PC-9 (cell line): ENCODE measurements at regions not wholly inside any gene's neighbourhood (a gene's known extent, or its start where the extent isn't known, plus 50 kb on each side); places are given as distances from the start of the nearest gene placed in this dataset.

ENCODE experiments used
- BruUV-seq: library from RNA; stranded (reverse); fragments of 400-500 nt; replicated peaks from 2 replicates; lab custom pipeline; 2021; lab: Mats Ljungman, UMichigan
- CTCF ChIA-PET: fragments of 300-600 bp; sonication (Branson Sonifier 250); formaldehyde crosslinking; loops from one replicate; lab custom pipeline; 2022; ENCODE audit warnings: antibody characterized with exemption; lab: Charles Lee
- POLR2A ChIA-PET: fragments of 300-600 bp; sonication (Branson Sonifier 250); formaldehyde crosslinking; loops from one replicate; lab custom pipeline; 2022; ENCODE audit warnings: antibody characterized with exemption; ENCODE audit not compliant: unreplicated experiment; lab: Charles Lee
- DNase-seq, 2 experiments: peaks; one replicate each; pipeline versions ENCODE4 v3.0.0 to v3.0.0-alpha.2; 2015 to 2022; ENCODE audit warnings: mixed read lengths in 1 of 2
- H2AFZ ChIP-seq: fragments of 200-600 bp; sonication (generic); 2 replicates; pipeline ENCODE4 v1.8.1; 2017; ENCODE audit warnings: antibody characterized with exemption
- H3F3A ChIP-seq: fragments of 200-600 bp; sonication (generic); 2 replicates; pipeline ENCODE4 v1.8.1; 2017; ENCODE audit warnings: antibody characterized with exemption, mild to moderate bottlenecking, low read depth; ENCODE audit not compliant: insufficient read depth
- H3K27ac ChIP-seq: fragments of 200-600 bp; sonication (generic); 2 replicates; pipeline ENCODE4 v1.6.1; 2016; ENCODE audit warnings: mixed run types
- H3K27me3 ChIP-seq: fragments of 200-600 bp; sonication (generic); 2 replicates; pipeline ENCODE4 v1.6.1; 2016; ENCODE audit warnings: low read depth, mixed run types; ENCODE audit not compliant: insufficient read depth
- H3K36me3 ChIP-seq: fragments of 200-600 bp; sonication (generic); 2 replicates; pipeline ENCODE4 v1.6.1; 2016; ENCODE audit warnings: low read depth, mixed run types
- H3K4me1 ChIP-seq: fragments of 200-600 bp; sonication (generic); replicated peaks from 2 replicates; pipeline ENCODE4 v1.6.1; 2016; ENCODE audit warnings: mixed run types; ENCODE audit not compliant: insufficient read depth
- H3K4me2 ChIP-seq: fragments of 200-600 bp; sonication (generic); 2 replicates; pipeline ENCODE4 v1.6.1; 2017; ENCODE audit warnings: mixed run types
- H3K4me3 ChIP-seq: fragments of 200-600 bp; sonication (generic); 2 replicates; pipeline ENCODE4 v1.6.1; 2016; ENCODE audit warnings: mixed run types
- H3K79me2 ChIP-seq: fragments of 200-600 bp; sonication (generic); 2 replicates; pipeline ENCODE4 v1.6.1; 2017; ENCODE audit warnings: low read depth, mixed run types
- H3K9me2 ChIP-seq: fragments of 200-600 bp; sonication (generic); 2 replicates; pipeline ENCODE4 v1.8.1; 2017; ENCODE audit warnings: mild to moderate bottlenecking; ENCODE audit not compliant: insufficient read depth
- H3K9me3 ChIP-seq: fragments of 200-600 bp; sonication (generic); 2 replicates; pipeline ENCODE4 v1.8.1; 2016; ENCODE audit warnings: low read depth; ENCODE audit not compliant: insufficient read depth
- H4K20me1 ChIP-seq: fragments of 200-600 bp; sonication (generic); 2 replicates; pipeline ENCODE4 v1.8.1; 2017; ENCODE audit not compliant: insufficient read depth
- CTCF ChIP-seq: fragments of 200-600 bp; sonication (generic); conservative IDR thresholded peaks from 2 replicates; pipeline ENCODE4 v1.6.1; 2017; ENCODE audit warnings: mixed run types, antibody characterized with exemption, mild to moderate bottlenecking, moderate library complexity
- EZH2 ChIP-seq: fragments of 200-600 bp; sonication (generic); IDR thresholded peaks from 2 replicates; pipeline ENCODE4 v1.8.0; 2017; ENCODE audit warnings: antibody characterized with exemption, low read depth
- intact Hi-C: fragments of 100-400 bp; cut with micrococcal nuclease; formaldehyde crosslinking; loops from one replicate; pipeline ENCODE4 v1.10.0; 2022; ENCODE audit not compliant: unreplicated experiment

- peaks cover 18% of the 10 kb centered on the region for H3K4me1 ChIP-seq
- H3K27ac ChIP-seq: peak overlapping the region; percentile 64
- H2AFZ ChIP-seq: peak overlapping the region; percentile 66
- H4K20me1 ChIP-seq: no peaks in the 10 kb centered on the region
- no peaks in the 10 kb centered on the region for H3K36me3 ChIP-seq
- ChIA-PET POLR2A (interaction anchor here (0.6 to 4.5 kb wide), 12 partner anchors 13 to 1680 kb away, joined by 3 to 64 read pairs (median 7); a partner anchor contains a TSS), CTCF (interaction anchor here (0.6 to 1.9 kb wide), 2 partner anchors 83 to 89 kb away, joined by 5 to 18 read pairs; a partner anchor contains a TSS)
- H3K4me2 ChIP-seq: peak overlapping the region; percentile 60
- H3F3A ChIP-seq: peaks cover 28% of the 10 kb centered on the region; the same call in 1 of the 2 replicates
- no peaks in the 10 kb centered on the region for H3K9me2 ChIP-seq
- no TSS peak for BruUV-seq
- H3K9me3 ChIP-seq: no peaks in the 10 kb centered on the region; the same call in 1 of the 2 replicates
- H3K79me2 ChIP-seq: peaks cover 7% of the 10 kb centered on the region; the same call in 1 of the 2 replicates
- no peaks in the 10 kb centered on the region for H3K27me3 ChIP-seq
- no peak for DNase-seq
- no peak for TF ChIP-seq EZH2
- intact Hi-C loops: no loop called here
- peak overlapping the region; percentile 56; the same call in 1 of the 2 replicates for H3K4me3 ChIP-seq
These were observed 105.2 kb downstream of the OR2B2 start for GRCh38 chr6:27806981-27807440.

- Histone ChIP-seq H2AFZ (no peak overlapping the region), H3K9me2 (no peaks in the 10 kb centered on the region), H3K79me2 (no peaks in the 10 kb centered on the region), H3K4me3 (no peak overlapping the region), H4K20me1 (no peaks in the 10 kb centered on the region), H3K9me3 (no peaks in the 10 kb centered on the region; the same call in 1 of the 2 replicates), H3F3A (peaks cover 25% of the 10 kb centered on the region; the same call in 1 of the 2 replicates), H3K27ac (no peak overlapping the region), H3K4me2 (no peak overlapping the region), H3K4me1 (peaks cover 7% of the 10 kb centered on the region), H3K36me3 (no peaks in the 10 kb centered on the region), H3K27me3 (no peaks in the 10 kb centered on the region)
- intact Hi-C loops: no loop called here
- TF ChIP-seq CTCF (no peak), EZH2 (no peak)
- ChIA-PET POLR2A (no interaction called here), CTCF (no interaction called here)
- no peak for DNase-seq
- BruUV-seq: no TSS peak
These were observed 106.8 kb downstream of the OR2B2 start for GRCh38 chr6:27805347-27805746.

DNA sequence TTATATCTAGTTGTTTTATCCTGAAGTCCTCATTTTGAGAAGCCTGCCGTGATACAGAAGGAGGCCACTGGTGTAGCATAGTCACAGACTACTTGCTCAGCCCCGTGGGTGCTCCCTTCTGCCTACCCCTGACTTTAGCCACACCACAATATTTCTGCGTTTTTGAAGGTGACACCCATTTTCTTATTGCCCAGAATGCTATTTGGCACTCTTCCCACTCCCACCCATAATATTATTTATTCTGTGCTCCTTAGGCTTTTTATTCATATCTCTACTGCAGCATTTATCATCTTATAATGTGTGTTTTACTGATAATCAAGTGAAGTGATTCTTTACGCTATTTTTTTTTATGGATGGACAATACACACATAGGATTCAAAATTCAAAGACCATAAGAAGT, 107.3 kb downstream of the OR2B2 start:
- H3K4me2 ChIP-seq: no peak overlapping the region
- intact Hi-C loops: no loop called here
- H3K4me3 ChIP-seq: no peak overlapping the region
- BruUV-seq: no TSS peak
- no peaks in the 10 kb centered on the region for H3K9me2 ChIP-seq
- H3K36me3 ChIP-seq: no peaks in the 10 kb centered on the region
- no peak overlapping the region for H3K27ac ChIP-seq
- peaks cover 20% of the 10 kb centered on the region; the same call in 1 of the 2 replicates for H3F3A ChIP-seq
- TF ChIP-seq CTCF (no peak), EZH2 (no peak)
- no peaks in the 10 kb centered on the region for H3K27me3 ChIP-seq
- ChIA-PET POLR2A (no interaction called here), CTCF (no interaction called here)
- H3K4me1 ChIP-seq: peaks cover 7% of the 10 kb centered on the region
- H3K9me3 ChIP-seq: no peaks in the 10 kb centered on the region; the same call in 1 of the 2 replicates
- no peak for DNase-seq
- H3K79me2 ChIP-seq: no peaks in the 10 kb centered on the region
- no peaks in the 10 kb centered on the region for H4K20me1 ChIP-seq
- no peak overlapping the region for H2AFZ ChIP-seq
